ENCODE measurements at regions not wholly inside any gene's neighbourhood (a gene's known extent, or its start where the extent isn't known, plus 50 kb on each side); places are given as distances from the start of the nearest gene placed in this dataset.

DNA sequence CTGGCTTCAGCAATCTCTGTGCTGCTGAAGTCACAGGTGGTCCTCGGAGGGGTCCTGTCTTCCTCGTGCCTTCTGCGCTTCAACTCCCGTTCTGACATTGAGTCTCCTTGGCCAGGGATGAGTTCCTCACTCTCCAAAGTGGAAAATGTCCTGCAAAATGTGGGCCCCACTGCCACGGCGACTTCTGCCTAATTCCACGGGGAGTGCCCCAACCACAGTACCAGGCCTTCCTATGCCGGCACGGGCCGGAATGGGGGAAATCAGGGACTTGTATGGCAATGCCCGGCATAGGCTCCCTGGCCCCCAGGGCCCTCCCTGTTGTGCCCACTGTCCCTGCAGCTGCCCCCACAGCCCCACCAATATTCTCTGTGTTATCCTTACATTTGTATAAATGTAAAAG is 420.5 kb downstream of the TCERG1L start:
- TF ChIP-seq, protein P1, sequence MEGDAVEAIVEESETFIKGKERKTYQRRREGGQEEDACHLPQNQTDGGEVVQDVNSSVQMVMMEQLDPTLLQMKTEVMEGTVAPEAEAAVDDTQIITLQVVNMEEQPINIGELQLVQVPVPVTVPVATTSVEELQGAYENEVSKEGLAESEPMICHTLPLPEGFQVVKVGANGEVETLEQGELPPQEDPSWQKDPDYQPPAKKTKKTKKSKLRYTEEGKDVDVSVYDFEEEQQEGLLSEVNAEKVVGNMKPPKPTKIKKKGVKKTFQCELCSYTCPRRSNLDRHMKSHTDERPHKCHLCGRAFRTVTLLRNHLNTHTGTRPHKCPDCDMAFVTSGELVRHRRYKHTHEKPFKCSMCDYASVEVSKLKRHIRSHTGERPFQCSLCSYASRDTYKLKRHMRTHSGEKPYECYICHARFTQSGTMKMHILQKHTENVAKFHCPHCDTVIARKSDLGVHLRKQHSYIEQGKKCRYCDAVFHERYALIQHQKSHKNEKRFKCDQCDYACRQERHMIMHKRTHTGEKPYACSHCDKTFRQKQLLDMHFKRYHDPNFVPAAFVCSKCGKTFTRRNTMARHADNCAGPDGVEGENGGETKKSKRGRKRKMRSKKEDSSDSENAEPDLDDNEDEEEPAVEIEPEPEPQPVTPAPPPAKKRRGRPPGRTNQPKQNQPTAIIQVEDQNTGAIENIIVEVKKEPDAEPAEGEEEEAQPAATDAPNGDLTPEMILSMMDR (optimal IDR thresholded peaks at IDR 0.05 in 1 of 3, IDR thresholded peaks at IDR 0.05 in 1 of 3, conservative IDR thresholded peaks at IDR 0.05 in 1 of 3; ENCODE audit: extremely low read depth in 1 of 3, insufficient read depth in 2 of 3, low read length in 3 of 3): no peak
- no peak for TF ChIP-seq EZH2 (IDR thresholded peaks at IDR 0.05; ENCODE audit: low read length)
